Epidermal melanocyte (primary cell): ENCODE measurements at regions not wholly inside any gene's neighbourhood (a gene's known extent, or its start where the extent isn't known, plus 50 kb on each side); places are given as distances from the start of the nearest gene placed in this dataset.

Experiments used
- DNase-seq: peaks from one replicate; pipeline ENCODE4 v3.0.0; 2011; ENCODE audit warnings: low spot score; ENCODE audit not compliant: insufficient read length

DNA sequence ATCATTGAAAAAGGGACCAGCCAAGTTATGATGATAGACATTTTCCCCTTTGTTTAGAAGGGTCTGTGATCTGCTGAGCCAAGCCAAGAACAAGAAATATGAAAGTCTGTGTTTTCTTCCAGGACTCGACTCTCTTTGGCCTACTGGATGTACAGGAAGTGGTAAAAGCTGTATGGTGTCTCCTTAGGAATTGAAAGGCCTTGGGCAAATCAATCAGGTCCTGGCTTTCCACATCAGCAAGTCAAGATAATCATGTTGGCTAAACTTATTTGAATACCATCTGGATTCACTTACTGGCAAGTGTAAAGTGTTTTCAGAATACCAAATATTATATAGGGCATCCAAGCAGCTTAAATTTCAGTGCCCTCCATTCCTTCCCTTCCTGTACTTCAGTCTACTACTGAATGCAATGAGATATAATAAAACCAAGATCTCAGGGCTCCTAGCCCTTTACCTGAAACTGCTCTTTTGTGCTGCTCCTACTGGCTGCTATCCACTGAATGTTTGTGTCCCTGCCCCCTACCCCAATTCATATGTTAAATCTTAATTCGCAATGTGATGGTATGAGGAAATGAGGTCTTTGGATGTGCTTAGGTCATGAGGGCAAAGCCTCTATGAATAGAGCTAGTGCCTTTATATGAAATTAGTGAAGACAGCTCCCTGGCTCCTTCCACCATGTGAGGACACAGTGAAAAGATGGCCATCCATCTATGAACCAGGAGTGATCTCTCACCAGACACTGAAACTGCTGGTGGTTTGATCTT, 578.0 kb downstream of the SPRY1 start:
- DNase-seq: no peak

DNA sequence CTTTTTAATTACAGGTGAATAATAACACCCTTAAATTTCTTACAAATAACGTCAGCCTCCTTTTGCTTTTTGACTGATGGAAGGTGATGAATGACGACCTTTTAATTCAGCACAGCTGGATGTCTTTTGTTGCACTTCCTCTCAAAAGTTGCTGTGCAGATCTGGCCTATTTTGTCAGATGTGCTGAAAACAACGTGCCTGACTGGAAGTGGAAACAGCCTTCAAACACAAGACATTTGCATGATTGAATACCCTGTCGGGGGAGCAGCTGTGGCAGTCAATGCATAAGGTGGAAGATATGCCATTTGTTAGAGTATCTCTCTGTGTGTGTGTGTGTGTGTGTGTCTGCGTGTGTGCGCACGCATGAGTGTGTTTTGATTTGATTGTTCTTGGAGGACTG, 579.7 kb downstream of the SPRY1 start:
- DNase-seq: no peak

DNA sequence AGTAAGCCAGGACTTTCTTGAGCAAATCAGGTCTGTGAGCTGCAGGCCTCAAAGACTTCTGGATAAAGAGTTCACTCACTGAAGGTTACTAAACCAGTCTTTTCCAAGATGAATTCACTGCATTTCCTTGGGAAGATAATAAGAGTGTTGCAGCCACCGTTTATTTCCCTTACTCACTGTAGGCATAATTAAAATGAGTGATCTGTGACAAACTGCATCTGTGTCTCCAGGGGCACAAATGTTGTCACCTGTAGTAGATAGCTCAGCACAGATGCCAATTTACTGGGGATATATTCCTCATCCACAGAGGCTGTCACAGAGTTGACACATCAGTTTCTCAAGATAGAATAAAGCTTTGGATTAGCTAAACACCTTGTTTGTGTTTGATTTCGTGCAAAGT, 580.2 kb downstream of the SPRY1 start:
- no peak for DNase-seq

DNA sequence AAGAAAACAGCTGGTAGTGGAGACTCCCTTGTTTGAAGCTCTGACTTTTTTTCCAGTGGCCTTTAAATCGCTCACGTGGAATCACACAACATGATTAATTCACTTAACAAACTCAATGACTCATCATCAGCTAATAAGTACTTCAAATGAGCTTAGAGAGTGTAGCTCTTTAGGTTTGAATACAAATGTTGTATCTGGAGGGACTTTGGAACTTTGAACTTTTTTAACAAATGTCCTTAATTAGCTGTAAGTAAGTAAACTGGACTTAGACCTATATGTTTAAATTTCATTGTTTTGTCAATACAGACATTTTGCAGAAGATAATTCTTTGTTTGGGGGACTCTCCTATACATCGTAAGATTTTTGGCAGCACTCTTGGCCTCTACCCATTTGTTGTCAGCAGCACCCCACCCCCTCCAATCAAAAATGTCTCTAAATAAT, 581.1 kb downstream of the SPRY1 start:
- DNase-seq: no peak

DNA sequence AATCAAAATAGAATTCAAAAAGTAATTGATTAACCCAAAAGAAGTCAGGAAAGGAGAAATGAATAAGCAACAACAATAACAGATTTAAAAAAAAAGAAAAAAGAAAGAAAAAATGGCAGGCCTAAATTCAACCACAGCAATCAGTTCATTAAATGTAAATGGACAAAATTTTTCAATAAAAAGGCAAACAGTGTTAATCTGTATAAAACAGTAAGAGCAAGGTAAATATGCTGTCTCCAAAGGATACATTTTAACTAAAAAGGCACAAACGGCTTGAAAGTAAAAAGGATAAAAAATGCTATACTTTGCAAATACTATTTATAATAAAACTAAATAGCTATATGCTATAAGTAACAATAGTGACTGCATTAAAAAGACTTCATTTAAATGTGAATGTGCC, 582.0 kb downstream of the SPRY1 start:
- DNase-seq: no peak

DNA sequence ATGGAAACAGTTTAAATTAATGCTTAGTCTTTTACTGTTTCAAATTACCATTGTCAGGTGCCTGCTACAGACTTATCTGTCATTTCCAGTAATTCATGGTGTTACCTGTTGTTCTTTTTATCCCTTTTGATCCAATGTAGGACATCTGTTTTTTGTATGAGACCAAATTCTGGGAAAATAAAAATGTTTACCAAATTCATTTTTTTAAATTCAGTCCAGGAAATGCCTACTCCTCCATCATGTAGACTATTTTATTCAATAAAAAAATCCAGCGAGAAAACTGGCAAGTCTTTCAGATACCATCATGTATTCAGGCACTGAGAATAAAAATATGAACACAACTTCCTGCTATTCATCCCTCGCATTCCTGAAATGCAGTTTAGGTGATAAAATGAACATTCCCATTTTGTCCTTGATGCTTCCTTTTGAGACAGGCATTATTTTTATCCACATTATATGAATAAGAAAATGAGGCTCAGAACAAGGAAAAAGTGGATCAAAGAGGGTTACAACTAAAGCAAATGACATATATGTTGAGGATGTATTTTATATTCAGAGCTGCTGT, 584.2 kb downstream of the SPRY1 start:
- no peak for DNase-seq

DNA sequence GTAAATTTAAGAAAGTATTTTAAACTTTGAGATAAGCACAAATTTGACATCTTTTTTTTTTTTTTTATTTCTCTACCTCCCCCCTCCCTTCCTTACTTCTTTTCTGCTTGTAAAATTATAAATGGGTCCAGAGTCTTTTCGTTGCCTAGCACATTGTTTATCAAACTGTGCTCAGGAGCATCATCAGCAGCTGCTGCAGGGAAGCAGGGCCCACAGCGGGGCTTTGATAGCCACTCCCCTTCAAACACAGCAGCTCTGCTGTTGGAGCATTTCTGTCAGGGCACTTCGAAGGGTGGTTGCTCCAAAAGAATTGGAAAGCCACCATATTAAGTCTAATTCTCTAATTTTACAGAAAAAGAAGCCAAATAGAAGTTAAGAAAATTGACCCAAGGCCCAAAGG, 588.3 kb downstream of the SPRY1 start:
- DNase-seq: no peak

DNA sequence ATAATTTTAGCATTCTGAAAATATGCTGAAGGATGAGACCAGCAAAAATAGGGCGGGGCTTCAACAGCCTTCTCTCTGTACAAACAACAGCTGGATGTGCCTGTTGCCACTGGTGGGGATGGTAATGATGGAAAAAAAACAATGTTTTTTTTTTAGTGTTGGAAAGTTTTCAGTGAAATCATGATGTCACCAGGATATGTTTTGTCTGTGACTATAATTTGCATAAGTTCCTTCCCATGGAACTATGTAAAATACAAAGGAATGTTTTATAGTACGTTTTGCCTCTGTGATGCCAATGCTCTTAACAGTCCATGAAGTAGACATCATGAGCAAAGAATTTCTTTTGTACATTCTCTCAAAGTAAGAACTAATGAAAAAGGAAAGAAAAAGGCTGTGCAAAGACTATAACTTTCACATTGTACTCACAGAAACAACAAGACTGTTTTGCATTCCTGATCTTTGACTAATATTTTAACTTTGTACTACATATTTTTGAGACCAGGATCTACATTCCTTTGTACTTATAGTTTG, 589.7 kb downstream of the SPRY1 start:
- peak; percentile 25 for DNase-seq

DNA sequence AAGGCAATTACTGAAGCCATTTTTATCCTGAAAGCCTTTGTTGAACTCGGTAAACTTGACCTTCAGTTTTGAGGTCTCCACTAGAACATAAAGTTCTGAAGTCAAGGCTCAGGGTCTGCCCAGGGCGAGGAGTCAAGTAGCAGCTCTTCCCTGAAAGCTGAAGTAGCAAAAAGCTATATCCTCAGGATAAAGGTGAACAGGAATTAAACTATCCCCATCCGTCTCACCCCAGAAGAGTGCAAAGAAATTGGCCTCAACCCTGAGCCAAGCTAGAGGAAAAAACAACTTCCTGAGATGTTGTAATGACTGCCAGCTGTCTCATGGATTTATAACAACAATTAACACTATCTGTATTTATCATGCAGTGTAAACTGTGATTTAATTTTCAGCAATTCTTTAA, 590.8 kb downstream of the SPRY1 start:
- no peak for DNase-seq

DNA sequence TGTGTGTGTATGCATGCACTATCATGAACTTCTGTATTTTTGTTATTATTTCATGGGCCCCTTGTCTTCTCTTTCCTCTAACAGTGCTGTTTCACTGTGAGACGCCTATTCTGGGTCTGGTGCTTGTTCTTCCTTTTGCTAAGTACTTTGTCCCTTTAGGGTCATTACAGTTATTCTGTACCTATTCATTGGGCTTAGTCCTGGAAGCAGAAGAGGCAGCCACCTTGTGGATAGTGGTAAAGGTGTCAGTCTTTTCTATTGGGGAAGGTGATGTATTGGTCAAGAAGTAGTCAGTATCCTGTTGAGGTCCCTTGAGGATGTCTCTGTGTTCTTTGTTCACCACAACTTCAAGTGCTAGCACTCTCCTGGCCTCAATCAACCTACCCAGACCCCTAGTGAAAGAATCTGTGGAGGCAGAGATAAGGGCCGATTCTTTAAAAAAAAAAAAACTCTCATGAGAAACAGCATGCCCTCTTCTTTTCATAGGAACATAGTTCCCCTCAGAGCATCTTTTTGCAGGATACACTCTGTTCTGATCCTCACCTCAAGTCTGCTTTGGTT, 593.8 kb downstream of the SPRY1 start:
- no peak for DNase-seq

DNA sequence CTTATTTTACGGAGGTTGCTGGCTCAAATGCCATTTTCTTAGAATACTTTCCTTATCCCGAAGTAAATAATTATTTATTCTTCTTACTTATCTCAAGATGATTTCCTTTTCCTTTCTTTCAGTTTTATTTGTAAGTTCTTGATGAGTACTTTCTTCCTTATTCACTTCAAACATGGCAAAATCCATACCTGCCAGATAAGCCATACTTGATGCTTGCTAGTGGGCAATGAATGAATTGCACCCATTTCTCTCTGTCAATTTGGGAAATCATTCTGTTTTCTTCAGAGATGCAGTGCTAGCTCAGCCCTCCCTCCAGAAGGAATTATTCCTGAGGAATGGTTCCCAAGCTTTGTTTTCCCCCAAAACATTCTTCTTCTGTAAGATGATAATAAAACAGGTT, 598.3 kb downstream of the SPRY1 start:
- no peak for DNase-seq

DNA sequence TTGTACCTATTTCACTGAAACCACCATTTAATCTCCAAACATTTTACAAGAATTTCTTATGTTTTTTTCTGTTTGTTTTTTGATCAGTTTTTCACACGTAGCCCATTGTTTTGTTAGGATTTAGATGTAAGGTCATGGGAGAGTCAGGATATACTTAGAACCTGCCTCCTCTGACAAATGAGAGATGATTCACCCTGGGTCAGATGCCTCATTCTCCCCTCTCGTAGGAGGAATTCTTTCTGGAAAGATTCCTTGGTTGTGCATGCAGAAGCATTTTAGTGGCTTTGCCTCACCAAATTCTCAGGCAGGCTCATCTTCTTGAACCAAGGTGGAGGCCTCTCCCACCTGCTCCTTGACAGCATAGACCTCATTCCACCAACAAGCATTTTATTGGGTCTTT, 599.3 kb downstream of the SPRY1 start:
- DNase-seq: no peak

DNA sequence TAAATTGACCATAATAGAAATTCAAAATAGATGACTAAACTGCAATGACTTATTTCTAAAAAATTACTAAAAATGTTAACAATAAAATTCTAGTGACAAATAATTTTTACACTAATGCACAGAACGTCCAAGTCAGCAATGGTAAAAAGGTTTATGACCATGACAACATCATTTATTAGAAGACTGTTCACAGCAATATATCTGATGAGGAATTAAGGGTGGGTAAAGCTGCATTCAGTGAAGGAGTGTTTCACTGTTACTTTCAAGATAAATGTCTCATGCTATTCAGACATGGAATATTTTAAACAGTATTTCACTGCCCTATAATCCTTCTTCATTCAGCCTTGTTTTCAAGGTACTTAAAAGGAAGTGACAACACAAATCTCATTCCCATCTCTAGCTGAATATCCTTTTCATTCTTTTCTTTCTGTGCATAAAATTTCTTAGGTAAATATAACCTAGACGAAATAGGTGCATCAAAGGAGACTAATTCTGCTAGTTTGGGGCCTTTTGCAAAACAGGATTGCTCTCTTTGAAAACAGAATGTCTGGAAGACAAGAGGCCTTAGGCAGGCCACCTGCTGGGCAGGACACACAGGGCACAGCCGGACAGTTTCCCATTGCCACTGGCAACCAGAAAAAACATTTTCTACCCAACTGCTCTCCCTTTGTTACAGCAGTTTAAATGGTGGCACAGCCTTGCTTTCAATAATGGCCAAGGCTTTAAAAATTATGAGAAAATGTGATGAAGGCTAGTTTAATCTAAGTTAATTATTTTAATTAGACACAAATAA, 600.3 kb downstream of the SPRY1 start:
- no peak for DNase-seq

DNA sequence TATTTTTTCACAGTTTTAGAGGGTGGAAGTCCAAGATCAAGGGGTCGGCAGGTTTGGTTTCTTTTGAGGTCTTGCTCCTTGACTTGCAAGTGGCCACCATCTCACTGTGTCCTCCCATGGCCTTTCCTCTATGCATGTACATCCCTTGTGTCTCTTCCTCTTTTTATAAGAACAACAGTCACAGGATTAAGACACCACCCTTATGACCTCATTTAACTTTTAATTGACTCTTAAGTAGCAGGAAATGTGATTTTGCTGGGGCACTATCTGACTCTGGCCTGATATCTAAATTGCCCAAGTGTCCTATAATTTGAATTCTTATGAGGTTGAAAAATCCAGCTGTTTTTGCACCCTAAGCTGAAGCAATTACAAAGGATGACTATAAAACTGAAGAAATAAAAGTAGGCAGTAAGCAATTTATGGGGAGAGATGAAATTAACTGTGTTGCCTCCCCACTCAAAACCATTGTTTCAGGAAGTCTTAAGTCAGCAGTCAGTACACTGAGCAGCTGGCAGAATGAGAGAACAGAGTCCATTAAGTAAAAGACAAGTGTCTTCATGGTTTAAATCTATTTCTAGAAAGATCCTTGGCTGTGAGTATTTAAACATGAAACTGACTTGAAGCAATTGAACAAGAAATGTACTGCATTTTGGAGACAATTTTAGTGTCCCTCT, 601.3 kb downstream of the SPRY1 start:
- DNase-seq: no peak

DNA sequence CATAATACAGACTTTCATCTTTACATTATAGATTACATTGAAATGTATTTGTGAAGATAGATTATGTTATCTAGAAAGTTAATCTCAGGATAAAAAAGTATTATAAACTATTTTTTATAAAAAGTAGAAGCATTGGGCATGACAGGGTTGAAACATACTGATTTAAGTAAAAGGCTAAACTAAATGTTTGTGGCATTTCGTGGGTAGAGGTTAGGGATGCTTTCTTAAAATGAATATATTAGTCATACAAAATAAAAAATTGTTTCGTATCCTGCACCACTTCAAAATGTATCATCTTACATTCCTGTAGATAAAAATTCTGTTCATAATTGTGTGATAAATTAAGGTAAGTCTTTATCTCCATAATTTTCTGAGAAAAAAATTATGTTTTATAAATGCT, 603.6 kb downstream of the SPRY1 start:
- no peak for DNase-seq

DNA sequence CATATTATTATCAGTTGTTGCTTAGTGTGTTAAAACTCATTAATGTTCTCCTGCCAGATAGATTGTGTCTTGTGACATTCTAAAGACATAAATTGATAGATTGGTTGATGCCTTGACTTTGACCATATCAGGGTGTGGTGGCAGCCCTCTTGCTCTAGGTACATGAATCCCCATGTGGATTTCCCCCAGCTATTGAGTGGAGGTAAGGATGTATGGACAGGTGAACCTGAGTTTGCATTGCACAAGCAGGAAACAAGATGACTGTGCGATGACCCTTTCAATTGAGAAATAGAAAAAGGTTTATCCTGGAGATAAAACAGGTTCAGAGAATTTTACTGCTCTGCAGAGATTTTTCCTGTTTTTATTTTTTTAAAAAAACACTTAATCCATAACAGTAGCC, 619.2 kb downstream of the SPRY1 start:
- DNase-seq: no peak

DNA sequence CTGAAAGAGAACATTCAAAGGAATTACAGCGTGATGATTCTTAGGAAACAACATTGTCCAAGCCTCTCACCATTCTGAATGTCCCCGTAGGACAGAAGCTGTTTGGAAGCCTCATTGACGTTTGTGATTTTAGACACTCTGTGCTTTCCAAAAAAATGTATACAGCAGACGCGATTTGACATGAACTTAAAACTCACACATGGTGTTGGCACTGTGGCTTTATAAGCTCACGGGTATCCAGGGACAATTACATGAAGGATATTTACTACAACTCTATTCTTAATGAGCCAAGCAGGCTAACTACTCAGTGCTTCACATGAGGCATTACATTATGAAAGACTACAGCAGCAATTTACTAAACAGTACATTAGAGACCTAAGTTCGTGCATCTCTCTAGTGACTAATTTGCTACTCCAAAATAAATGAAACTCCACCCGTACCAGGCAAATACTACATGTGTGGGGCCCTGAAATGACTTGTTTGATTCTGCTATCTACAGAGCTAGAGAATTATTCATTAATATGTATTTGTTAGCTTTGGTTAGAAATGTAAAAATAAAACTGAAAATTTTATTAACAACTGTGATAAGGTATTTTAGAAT, 620.7 kb downstream of the SPRY1 start:
- DNase-seq: no peak

DNA sequence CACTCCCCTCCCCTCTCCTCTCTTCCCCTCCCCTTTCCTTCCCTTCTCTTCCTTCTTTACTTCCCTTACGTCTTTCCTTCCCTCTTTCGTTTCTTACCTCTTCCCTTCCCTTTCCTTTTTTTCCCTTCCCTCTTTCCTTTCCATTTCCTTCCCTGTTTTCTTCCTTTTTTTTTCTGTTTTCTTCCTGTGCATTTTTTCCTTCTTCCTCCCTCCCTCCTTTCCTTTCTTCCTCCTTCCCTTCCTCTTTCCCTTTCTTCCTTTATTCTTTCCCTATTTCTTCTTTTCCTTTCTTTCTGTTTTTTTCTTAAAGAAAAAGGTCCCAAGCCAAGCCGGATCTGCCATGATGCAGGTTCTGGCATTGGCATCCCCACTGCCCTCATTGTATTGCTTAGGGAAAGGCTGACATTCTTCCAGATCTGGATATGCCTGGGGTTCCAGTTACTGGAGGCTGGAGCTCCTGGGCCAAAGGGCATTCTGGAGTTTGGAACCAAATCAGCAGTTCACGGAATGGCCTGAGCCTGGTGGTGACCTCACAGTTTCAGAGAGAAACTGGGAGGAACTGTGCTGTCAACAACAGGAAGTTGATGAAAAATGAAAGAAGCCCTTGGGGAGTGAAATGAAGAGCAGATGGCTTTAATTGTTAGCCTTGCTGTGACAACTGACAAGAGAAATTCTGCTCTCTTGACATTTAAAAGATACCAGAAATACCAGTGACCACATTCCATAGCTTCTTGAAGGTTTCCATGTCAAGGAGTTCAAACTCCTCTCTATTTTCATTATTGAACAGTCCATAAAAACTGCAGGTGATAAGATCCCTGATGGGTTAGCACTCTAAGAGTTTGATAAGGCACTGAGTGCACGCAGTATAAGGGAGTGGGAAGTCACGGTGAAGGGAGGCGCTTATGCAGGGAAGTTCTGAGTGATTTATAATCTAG, 622.1 kb downstream of the SPRY1 start:
- peak; percentile 25 for DNase-seq

DNA sequence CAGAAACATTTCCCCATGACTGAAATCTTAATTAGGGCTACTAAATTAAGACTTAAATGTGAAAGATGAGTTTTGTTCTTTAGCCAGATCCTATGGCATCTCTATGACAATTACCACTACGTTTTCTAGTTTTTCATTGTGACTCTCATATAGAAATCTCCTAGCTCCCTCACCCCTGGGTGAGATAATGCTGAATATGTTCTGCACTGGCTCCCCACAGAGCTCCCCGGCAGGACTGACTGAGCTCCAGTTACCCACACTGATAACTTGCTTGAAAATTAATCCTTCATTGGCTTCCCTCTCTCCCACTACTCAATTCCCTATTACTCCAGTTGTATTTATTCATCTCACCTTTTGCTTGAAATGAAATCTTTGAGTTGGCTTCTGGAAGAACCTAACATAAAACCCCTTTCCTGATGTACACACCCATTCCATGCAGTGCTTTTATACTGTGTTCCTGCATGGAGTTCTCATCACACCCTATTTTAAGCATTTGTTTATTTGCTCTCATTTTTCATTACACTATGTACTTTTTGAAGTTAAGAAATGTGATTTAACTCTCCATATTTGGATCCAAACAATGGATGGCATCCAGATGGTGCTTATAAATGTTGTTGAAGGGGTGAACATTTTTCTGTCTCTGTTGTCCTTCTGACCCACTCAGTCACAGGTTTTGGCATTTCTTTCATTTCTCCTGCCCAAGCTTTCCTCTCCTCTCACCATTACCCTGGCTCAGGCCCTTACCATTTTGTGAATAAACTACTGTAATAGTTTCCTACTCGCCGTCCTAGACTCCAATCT, 623.4 kb downstream of the SPRY1 start:
- no peak for DNase-seq
